Activated CD4-positive, alpha-beta T cell treated with anti-CD3 and anti-CD28 coated beads for 36 hours (primary cell): ENCODE measurements at regions not wholly inside any gene's neighbourhood (a gene's known extent, or its start where the extent isn't known, plus 50 kb on each side); places are given as distances from the start of the nearest gene placed in this dataset.
"Not testable (repeated sequence)": the region's sequence is repeated elsewhere in the genome, so short reads cannot be mapped to it uniquely, and the experiment has no call there.

Experiments
- ATAC-seq: fragments of 200-7000 bp; cut with Tn5 transposase; one replicate; pipeline ENCODE4 v1.10.0; 2021; ENCODE audit warnings: mild to moderate bottlenecking, moderate library complexity
- CTCF ChIA-PET: fragments of 350-600 bp; sonication (Branson Sonifier 250); formaldehyde crosslinking; loops from one replicate; lab custom pipeline; 2021; ENCODE audit warnings: antibody characterized with exemption; lab: Charles Lee
- POLR2A ChIA-PET: fragments of 350-600 bp; sonication (Branson Sonifier 250); formaldehyde crosslinking; loops from one replicate; lab custom pipeline; 2021; ENCODE audit warnings: antibody characterized with exemption, inconsistent platforms; lab: Charles Lee
- DNase-seq: peaks from one replicate; pipeline ENCODE4 v3.0.0-alpha.2; 2020
- H3K27ac Mint-ChIP-seq: one replicate; pipeline ENCODE4 v1.8.0; 2021; ENCODE audit warnings: mixed read lengths
- H3K27me3 Mint-ChIP-seq: one replicate; pipeline ENCODE4 v1.8.0; 2021; ENCODE audit warnings: mixed read lengths
- H3K36me3 Mint-ChIP-seq: one replicate; pipeline ENCODE4 v1.8.0; 2021; ENCODE audit warnings: low read depth, mixed read lengths
- H3K4me1 Mint-ChIP-seq: one replicate; pipeline ENCODE4 v1.8.0; 2021; ENCODE audit warnings: mixed read lengths
- H3K4me3 Mint-ChIP-seq: one replicate; pipeline ENCODE4 v1.8.0; 2021; ENCODE audit warnings: mild to moderate bottlenecking, moderate library complexity, mixed read lengths
- H3K9me3 Mint-ChIP-seq: one replicate; pipeline ENCODE4 v1.8.0; 2021; ENCODE audit warnings: low read depth, mixed read lengths
- intact Hi-C, 2 experiments: fragments of 100-400 bp; cut with DNase I in 1 of 2; cut with micrococcal nuclease in 1 of 2; formaldehyde crosslinking; loops; one replicate each; pipeline versions ENCODE4 v1.14.2 to v1.15.1; 2022 to 2024; cut with DNase I, micrococcal nuclease

DNA sequence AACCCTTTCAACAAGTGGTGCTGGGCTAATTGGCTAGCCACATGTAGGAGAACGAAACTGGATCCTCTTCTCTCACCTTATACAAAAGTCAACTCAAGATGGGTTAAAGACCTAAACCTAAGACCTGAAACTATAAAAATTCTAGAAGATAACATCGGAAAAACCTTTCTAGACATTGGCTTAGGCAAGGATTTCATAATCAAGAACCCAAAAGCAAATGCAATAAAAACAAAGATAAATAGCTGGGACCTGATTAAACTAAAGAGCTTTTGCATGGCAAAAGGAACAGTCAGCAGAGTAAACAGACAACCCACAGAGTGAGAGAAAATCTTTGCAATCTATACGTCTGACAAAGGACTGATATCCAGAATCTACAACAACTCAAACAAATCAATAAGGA, 571.1 kb downstream of the BNC2 start:
- POLR2A ChIA-PET, H3K27me3 Mint-ChIP-seq, H3K27ac Mint-ChIP-seq, H3K4me3 Mint-ChIP-seq, intact Hi-C loops, H3K4me1 Mint-ChIP-seq, CTCF ChIA-PET, ATAC-seq, DNase-seq, H3K9me3 Mint-ChIP-seq, H3K36me3 Mint-ChIP-seq: not testable (repeated sequence)

- intact Hi-C loops = no loop called here
- CTCF ChIA-PET = no interaction called here
- no peaks in the 10 kb centered on the region for H3K36me3 Mint-ChIP-seq
Measured at GRCh38 chr9:16303506-16303905, 567.0 kb downstream of the BNC2 start.

GRCh38 chr9:16304301-16304700, 566.2 kb downstream of the BNC2 start:
- no peak for ATAC-seq
- Mint-ChIP-seq H3K36me3 (no peaks in the 10 kb centered on the region), H3K27ac (no peak overlapping the region), H3K4me1 (no peaks in the 10 kb centered on the region), H3K4me3 (no peak overlapping the region), H3K27me3 (no peaks in the 10 kb centered on the region), H3K9me3 (no peaks in the 10 kb centered on the region)
- DNase-seq = no peak
- POLR2A ChIA-PET = no interaction called here
- CTCF ChIA-PET = no interaction called here
- intact Hi-C loops = no loop called here

More at GRCh38 chr9:16303506-16303905, 567.0 kb downstream of the BNC2 start:
- Mint-ChIP-seq H3K4me3 (no peak overlapping the region), H3K9me3 (no peaks in the 10 kb centered on the region), H3K27ac (no peak overlapping the region), H3K27me3 (no peaks in the 10 kb centered on the region), H3K4me1 (no peaks in the 10 kb centered on the region)
- no peak for DNase-seq
- no peak for ATAC-seq
- POLR2A ChIA-PET = no interaction called here

GRCh38 chr9:16306586-16306985, 563.9 kb downstream of the BNC2 start:
- no peaks in the 10 kb centered on the region for H3K9me3 Mint-ChIP-seq
- DNase-seq (no peak), ATAC-seq (no peak)
- POLR2A ChIA-PET = no interaction called here
- no peak overlapping the region for H3K4me3 Mint-ChIP-seq
- no peaks in the 10 kb centered on the region for H3K27me3 Mint-ChIP-seq
- no peaks in the 10 kb centered on the region for H3K4me1 Mint-ChIP-seq
- no peaks in the 10 kb centered on the region for H3K36me3 Mint-ChIP-seq
- CTCF ChIA-PET = no interaction called here
- intact Hi-C loops = no loop called here
- no peak overlapping the region for H3K27ac Mint-ChIP-seq

DNA sequence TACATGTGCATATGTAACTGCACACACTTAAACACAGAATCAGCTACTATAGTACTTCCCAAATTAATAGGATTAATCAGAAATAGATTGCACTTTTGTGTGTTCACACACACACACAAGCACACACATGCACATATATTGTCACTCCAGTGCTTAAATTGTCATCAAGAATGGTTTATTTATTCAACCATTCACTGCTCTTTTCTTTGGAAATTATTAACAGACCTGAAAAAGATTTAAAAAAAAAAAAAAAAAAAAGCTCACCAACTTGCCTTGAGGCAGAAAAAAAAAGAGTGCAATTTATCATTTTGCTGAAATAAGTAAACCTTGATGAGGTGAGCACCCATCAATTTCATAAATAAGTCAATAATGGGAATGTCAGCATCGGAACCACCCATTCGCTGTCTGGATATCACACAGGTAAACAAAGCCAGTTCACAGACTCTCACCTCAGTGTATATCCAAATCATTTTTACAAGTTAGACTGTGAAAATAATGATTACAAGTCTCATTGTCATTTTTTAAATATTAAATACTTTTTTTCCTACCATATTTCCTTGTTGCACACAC, 562.8 kb downstream of the BNC2 start:
- POLR2A ChIA-PET = no interaction called here

DNA sequence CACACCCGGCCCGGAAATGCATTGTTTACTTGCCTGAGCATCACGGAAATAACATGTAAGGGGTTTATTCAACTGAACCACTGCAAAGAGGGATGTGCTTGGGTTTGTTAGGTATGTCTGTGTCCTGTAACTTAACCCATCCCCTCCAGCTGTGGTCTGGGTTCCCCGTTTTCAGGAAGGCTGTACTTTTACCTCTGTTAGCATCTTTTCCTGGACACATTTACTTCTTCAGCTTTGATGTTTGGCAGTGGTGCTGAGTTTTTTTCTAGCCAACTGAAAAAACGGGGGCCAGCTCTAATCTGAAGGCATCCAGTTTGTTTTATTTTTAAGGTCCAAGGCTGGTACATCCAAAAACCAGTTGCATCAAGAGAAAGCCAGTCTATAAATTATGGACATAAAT, 561.8 kb downstream of the BNC2 start:
- no peaks in the 10 kb centered on the region for H3K36me3 Mint-ChIP-seq
- H3K4me1 Mint-ChIP-seq = no peaks in the 10 kb centered on the region
- ATAC-seq (no peak), DNase-seq (no peak)
- CTCF ChIA-PET = no interaction called here
- H3K9me3 Mint-ChIP-seq = no peaks in the 10 kb centered on the region
- POLR2A ChIA-PET = no interaction called here
- no peak overlapping the region for H3K27ac Mint-ChIP-seq
- no peaks in the 10 kb centered on the region for H3K27me3 Mint-ChIP-seq
- no peak overlapping the region for H3K4me3 Mint-ChIP-seq
- intact Hi-C loops = no loop called here

More for the DNA sequence above, 562.8 kb downstream of the BNC2 start:
- H3K36me3 Mint-ChIP-seq = no peaks in the 10 kb centered on the region
- CTCF ChIA-PET = no interaction called here
- intact Hi-C loops = no loop called here
- DNase-seq (no peak), ATAC-seq (no peak)
- H3K9me3 Mint-ChIP-seq = no peaks in the 10 kb centered on the region
- H3K27ac Mint-ChIP-seq = no peak overlapping the region
- no peak overlapping the region for H3K4me3 Mint-ChIP-seq
- no peaks in the 10 kb centered on the region for H3K27me3 Mint-ChIP-seq
- H3K4me1 Mint-ChIP-seq = no peaks in the 10 kb centered on the region

DNA sequence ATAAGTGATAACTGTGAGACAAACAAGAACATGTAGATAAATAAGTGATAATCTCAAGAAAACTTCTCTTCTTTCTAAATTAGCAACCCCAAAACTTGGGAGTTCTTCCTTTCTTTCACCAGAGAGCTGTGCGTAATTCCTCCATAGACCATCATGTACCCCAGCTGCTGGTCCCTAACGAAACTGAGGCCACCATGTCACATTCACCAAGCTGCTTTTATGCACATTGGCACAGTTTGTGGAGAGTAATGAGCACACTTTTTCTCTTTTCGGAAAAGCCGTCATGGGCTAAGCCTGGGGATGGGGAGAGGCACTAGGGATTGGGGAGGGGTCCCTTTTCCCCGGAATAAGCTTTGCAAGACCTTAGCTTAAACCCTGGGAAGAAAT, 561.4 kb downstream of the BNC2 start:
- ATAC-seq (no peak), DNase-seq (no peak)
- Mint-ChIP-seq H3K9me3 (no peaks in the 10 kb centered on the region), H3K36me3 (no peaks in the 10 kb centered on the region), H3K4me3 (no peak overlapping the region), H3K27ac (no peak overlapping the region), H3K4me1 (no peaks in the 10 kb centered on the region), H3K27me3 (no peaks in the 10 kb centered on the region)
- POLR2A ChIA-PET = no interaction called here
- intact Hi-C loops = no loop called here
- CTCF ChIA-PET = no interaction called here

DNA sequence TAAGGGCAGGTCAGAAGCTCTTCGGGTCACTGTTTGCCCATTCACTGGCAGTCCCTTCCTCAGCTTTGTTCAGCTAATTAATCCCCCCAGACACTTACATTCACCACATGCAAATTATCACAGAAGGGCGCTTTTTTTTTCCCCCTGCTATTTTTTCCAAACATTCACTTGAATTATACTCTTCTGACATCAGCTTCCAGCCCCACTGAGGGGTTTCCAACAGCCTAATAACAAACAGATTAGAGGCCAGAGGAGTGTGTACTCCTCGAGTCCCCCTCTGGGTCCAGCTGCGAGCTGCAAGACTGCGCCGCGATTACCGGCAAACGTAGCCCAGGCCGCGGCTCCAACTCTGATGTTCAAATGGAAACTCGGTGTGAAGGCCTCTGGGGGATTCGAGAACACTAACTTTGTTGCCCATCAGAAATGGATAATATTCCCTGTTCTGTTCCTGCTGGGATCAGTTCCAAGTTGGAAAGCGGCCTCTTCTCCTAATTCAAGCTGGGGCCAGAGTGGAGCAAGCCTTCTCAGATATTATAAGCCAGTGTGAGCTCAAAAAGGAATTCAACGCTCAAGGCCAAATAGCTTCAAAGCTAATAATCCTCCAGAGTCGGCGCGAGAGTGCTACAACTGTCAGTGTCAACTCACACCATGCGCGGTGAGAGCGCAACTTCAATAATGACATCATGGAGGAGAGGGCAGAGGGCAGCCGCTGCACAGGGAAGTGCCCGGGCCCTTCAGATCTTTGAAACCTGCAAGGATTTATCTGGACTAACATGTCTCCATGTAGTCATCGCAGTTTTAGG, 560.8 kb downstream of the BNC2 start:
- ATAC-seq = no peak
- H3K9me3 Mint-ChIP-seq = no peaks in the 10 kb centered on the region
- POLR2A ChIA-PET = no interaction called here
- H3K36me3 Mint-ChIP-seq = no peaks in the 10 kb centered on the region
- H3K4me3 Mint-ChIP-seq = no peak overlapping the region
- H3K4me1 Mint-ChIP-seq = no peaks in the 10 kb centered on the region
- H3K27me3 Mint-ChIP-seq = no peaks in the 10 kb centered on the region
- DNase-seq = no peak
- intact Hi-C loops = loop anchor here in 1 of 2 experiments (10.0 kb wide), 1 partner anchor 595 kb away; no protein-coding TSS in a partner anchor
- CTCF ChIA-PET = no interaction called here
- no peak overlapping the region for H3K27ac Mint-ChIP-seq

DNA sequence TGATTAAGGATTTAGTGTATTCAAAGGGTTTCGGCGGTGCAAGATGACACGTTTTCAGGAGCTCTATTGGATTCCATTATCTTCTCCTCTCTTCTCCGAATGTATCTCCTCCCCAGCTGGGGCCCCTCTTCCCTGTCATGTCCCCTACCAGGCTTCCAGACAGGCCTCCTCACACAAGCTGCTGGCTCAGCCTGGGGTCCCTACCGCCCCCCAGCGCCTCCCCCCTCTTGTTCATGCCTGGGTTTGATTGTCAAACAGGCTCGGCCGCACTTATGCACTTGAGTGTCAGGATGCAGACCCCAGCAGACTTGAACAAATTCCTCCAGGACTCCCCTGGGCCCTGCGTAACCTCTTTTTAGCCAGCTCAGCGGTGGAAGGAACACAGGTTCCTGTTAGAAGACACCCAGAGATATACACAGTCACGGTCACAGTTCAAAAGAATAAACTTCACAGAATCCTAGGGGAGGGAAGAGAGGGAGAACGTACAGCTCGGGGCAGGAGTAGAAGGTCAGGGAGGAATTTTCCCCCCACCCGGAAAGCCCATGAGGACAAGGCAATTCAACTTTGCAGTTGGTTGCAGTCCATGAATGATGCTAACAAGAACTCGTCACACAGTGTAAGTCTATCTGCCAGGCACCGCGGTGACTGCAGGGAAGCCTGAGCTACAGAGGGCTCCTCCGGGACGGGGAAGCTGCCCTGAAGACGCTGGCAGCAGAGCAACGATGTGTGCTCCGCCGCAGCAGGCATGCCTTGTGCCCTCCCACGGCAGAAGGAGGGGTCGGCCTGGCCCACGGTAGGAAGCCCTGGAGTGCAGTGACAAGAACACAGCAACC, 560.0 kb downstream of the BNC2 start:
- Mint-ChIP-seq H3K36me3 (no peaks in the 10 kb centered on the region), H3K4me3 (no peak overlapping the region), H3K4me1 (no peaks in the 10 kb centered on the region), H3K27ac (no peak overlapping the region), H3K27me3 (no peaks in the 10 kb centered on the region), H3K9me3 (no peaks in the 10 kb centered on the region)
- ATAC-seq = no peak
- POLR2A ChIA-PET = no interaction called here
- intact Hi-C loops = loop anchor here in 1 of 2 experiments (10.0 kb wide), 1 partner anchor 594 kb away; no protein-coding TSS in a partner anchor
- no peak for DNase-seq
- CTCF ChIA-PET = no interaction called here

- H3K9me3 Mint-ChIP-seq = no peaks in the 10 kb centered on the region
- H3K27me3 Mint-ChIP-seq = no peaks in the 10 kb centered on the region
- H3K36me3 Mint-ChIP-seq = no peaks in the 10 kb centered on the region
- H3K4me3 Mint-ChIP-seq = no peak overlapping the region
- no peaks in the 10 kb centered on the region for H3K4me1 Mint-ChIP-seq
- DNase-seq = no peak
- CTCF ChIA-PET = no interaction called here
- no peak for ATAC-seq
- intact Hi-C loops = loop anchor here in 1 of 2 experiments (10.0 kb wide), 1 partner anchor 593 kb away; no protein-coding TSS in a partner anchor
- POLR2A ChIA-PET = no interaction called here
- no peak overlapping the region for H3K27ac Mint-ChIP-seq
Measured at GRCh38 chr9:16312116-16312515, 558.4 kb downstream of the BNC2 start.

GRCh38 chr9:16312962-16313546, 557.4 kb downstream of the BNC2 start:
- intact Hi-C loops = loop anchor here in 1 of 2 experiments (10.0 kb wide), 1 partner anchor 592 kb away; no protein-coding TSS in a partner anchor

More at GRCh38 chr9:16312962-16313546, 557.4 kb downstream of the BNC2 start:
- Mint-ChIP-seq H3K36me3 (no peaks in the 10 kb centered on the region), H3K9me3 (no peaks in the 10 kb centered on the region), H3K4me3 (no peak overlapping the region), H3K4me1 (no peaks in the 10 kb centered on the region), H3K27ac (no peak overlapping the region), H3K27me3 (no peaks in the 10 kb centered on the region)
- ChIA-PET POLR2A (no interaction called here), CTCF (interaction anchor here (0.9 kb wide), 1 partner anchor 8 kb away, joined by 3 read pairs; no protein-coding TSS in a partner anchor)
- ATAC-seq = no peak
- no peak for DNase-seq
